Thymus (tissue), 11 donors: ENCODE measurements at regions not wholly inside any gene's neighbourhood (a gene's known extent, or its start where the extent isn't known, plus 50 kb on each side); places are given as distances from the start of the nearest gene placed in this dataset.
"Not testable (repeated sequence)": the region's sequence is repeated elsewhere in the genome, so short reads cannot be mapped to it uniquely, and the experiment has no call there.

ENCODE experiments used
- DNase-seq, 9 donors: peaks; one replicate each; pipeline ENCODE4 v3.0.0-alpha.2; 2013; ENCODE audit warnings: low spot score in 9 of 9, low read depth in 6 of 9, missing footprints in 1 of 9
- H3K27ac ChIP-seq, 2 donors: one replicate each; pipeline ENCODE4 v1.5.1; 2013; ENCODE audit warnings: control low read depth in 1 of 2, low read depth in 1 of 2, low read length in 1 of 2, mild to moderate bottlenecking in 1 of 2, moderate library complexity in 1 of 2
- H3K27me3 ChIP-seq, 2 donors: one replicate each; pipeline ENCODE4 v1.5.1; 2013; ENCODE audit warnings: low read length in 1 of 2; ENCODE audit not compliant: control insufficient read depth in 2 of 2, insufficient read depth in 1 of 2
- H3K36me3 ChIP-seq, 2 donors: one replicate each; pipeline ENCODE4 v1.5.1; 2013; ENCODE audit warnings: low read length in 1 of 2, mild to moderate bottlenecking in 1 of 2, moderate library complexity in 1 of 2; ENCODE audit not compliant: control insufficient read depth in 2 of 2, insufficient read depth in 2 of 2
- H3K4me1 ChIP-seq, 2 donors: one replicate each; pipeline ENCODE4 v1.5.1; 2013; ENCODE audit warnings: low read length in 2 of 2; ENCODE audit not compliant: control insufficient read depth in 2 of 2, insufficient read depth in 2 of 2
- H3K4me3 ChIP-seq, 2 donors: one replicate each; pipeline ENCODE4 v1.5.1; 2013; ENCODE audit warnings: low read length in 2 of 2, control low read depth in 1 of 2, mild to moderate bottlenecking in 1 of 2
- H3K9me3 ChIP-seq, 2 donors: one replicate each; pipeline ENCODE4 v1.5.1; 2013; ENCODE audit warnings: low read length in 1 of 2, mild to moderate bottlenecking in 1 of 2; ENCODE audit not compliant: control insufficient read depth in 2 of 2, insufficient read depth in 1 of 2
- WGBS: extraction: QIAGEN DNeasy Blood & Tissue Kit; methylation state at CpG from one replicate; pipeline ENCODE4 v1.1.7; 2013; 5-methylcytosine and 5-hydroxymethylcytosine counted together
- donor health status: healthy.

DNA sequence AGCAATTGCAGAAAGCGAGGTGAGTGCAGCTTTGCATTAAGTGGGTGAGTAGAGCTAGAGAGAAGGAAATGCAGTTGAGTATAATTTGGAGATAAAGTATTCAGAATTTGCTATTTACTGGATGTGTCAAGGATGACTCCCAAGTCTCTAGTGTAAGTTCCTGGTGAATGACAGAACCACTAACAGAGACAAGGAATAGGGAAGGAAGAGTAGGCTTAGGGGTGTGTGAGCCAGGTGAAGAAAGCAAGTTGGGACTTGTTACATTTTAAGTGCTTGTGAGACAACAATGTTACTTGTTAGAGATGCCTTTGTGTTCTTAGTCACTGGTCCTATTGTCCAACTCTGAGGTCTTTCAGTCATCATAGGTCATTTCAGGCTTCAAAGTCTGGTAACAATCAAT lies 70.8 kb downstream of the TBC1D26 start:
- not testable (repeated sequence) for H3K36me3 ChIP-seq
- WGBS: 85% methylated on average over 1 of the region's 1 CpG

DNA sequence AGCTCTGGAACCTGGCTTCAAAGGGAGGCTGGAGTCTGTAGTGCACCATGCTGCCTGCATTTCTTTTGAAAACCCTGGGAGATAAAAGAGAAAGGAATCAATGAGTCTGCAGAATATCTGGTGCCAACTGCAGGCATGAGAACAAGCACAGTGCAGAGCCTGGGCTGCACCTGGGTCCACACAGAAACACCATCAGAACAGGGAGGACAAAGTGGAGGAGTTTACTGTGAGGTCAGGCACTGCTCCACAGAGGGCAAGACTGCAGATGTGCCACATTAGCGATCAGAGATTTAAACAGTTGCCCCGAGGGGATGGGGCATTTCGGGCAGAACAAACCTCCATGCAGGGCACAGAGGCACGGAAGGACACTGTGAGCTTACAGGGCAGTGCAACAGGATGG lies 74.7 kb downstream of the TBC1D26 start:
- not testable (repeated sequence) for H3K4me1 ChIP-seq, H3K9me3 ChIP-seq, DNase-seq, H3K27ac ChIP-seq, H3K36me3 ChIP-seq, H3K4me3 ChIP-seq, H3K27me3 ChIP-seq
- 97% methylated on average over 3 of the region's 4 CpGs for WGBS

More for the DNA sequence above, 70.8 kb downstream of the TBC1D26 start:
- H3K9me3 ChIP-seq, H3K4me3 ChIP-seq, H3K4me1 ChIP-seq, DNase-seq, H3K27me3 ChIP-seq, H3K27ac ChIP-seq: not testable (repeated sequence)

DNA sequence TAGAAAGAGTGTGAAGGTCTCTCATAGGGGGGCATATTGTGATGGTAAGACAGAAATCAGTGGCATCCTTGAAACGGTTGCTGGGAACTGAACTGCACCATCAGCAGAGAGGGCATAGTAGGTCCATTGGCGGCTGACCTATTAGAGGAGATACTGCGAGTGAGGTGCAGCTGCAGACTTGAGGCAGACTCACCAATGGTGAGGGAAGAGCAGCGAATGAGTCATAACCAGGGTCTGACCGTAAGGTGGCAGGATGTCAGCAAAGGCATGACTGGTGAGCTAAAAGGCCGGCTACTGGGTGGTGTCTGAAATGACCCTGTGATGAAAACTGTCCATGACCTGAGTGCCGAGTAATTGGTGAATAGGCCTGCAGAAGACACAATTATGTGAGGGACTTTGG lies 81.3 kb downstream of the TBC1D26 start:
- not testable (repeated sequence) for DNase-seq, H3K9me3 ChIP-seq, H3K36me3 ChIP-seq, H3K4me3 ChIP-seq, H3K27me3 ChIP-seq, H3K27ac ChIP-seq, H3K4me1 ChIP-seq
- WGBS: 96% methylated on average over 6 of the region's 7 CpGs

GRCh38 chr17:15814003-15814402 lies 81.9 kb downstream of the TBC1D26 start:
- not testable (repeated sequence) for H3K27ac ChIP-seq, H3K27me3 ChIP-seq, H3K36me3 ChIP-seq, H3K4me3 ChIP-seq, DNase-seq, H3K9me3 ChIP-seq, H3K4me1 ChIP-seq
- 88% methylated on average over 3 of the region's 3 CpGs for WGBS

DNA sequence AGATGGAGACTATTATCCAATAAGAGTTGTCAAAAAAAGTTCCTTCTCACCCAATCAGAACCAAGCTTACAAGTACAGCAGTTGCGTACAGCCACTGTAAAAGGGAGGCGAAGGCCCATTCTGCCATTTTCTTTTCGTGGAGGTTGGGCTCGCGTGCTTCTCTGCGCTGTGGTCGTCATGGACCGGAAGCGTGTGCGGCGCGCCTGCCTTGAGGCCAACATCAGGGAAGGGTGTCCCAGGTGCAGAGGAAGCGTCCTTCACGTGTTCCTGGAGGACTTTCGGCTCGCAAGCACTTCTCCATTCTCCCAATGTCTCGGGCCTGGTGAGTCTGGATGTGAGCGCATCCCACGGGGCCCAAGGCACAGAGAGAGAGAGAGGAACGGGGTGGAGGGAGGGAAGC lies 85.8 kb downstream of the TBC1D26 start:
- not testable (repeated sequence) for H3K27ac ChIP-seq, DNase-seq, H3K27me3 ChIP-seq, H3K4me1 ChIP-seq, H3K9me3 ChIP-seq, H3K36me3 ChIP-seq, H3K4me3 ChIP-seq
- 99% methylated on average over 18 of the region's 20 CpGs for WGBS

GRCh38 chr17:15822280-15822679 lies 90.2 kb downstream of the TBC1D26 start:
- whole genome bisulfite sequencing: 91% methylated on average over 5 of the region's 5 CpGs
- H3K27ac ChIP-seq, H3K4me1 ChIP-seq, H3K27me3 ChIP-seq, H3K9me3 ChIP-seq, DNase-seq, H3K4me3 ChIP-seq, H3K36me3 ChIP-seq: not testable (repeated sequence)

GRCh38 chr17:15828727-15829314 lies 96.7 kb downstream of the TBC1D26 start:
- not testable (repeated sequence) for H3K4me3 ChIP-seq, H3K36me3 ChIP-seq, H3K4me1 ChIP-seq, H3K9me3 ChIP-seq, H3K27me3 ChIP-seq, H3K27ac ChIP-seq
- DNase-seq: peak in 8 of 9 donors; percentile 4 to 66 (median 26)
- WGBS: 29% methylated on average over 10 of the region's 10 CpGs

DNA sequence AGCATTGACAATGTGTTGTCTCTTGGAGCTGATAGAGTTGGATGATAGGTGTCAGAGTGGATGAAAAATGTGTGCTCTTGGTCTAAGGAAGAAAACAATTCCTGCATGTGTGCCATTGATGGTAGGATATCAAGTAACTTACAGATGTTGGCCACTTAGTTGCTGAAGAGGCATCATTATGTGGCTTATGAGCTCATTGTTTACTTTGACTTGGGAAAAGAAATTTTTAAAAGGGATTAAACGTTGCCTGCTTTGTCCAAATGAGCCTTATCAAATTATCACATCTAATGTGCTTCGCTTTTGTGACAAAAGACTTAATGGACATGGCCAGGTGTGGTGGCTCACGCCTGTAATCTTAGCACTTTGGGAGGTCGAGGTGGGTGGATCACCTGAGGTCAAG lies 98.1 kb downstream of the TBC1D26 start:
- 97% methylated on average over 4 of the region's 4 CpGs for WGBS
- H3K27ac ChIP-seq, H3K4me3 ChIP-seq, H3K36me3 ChIP-seq, H3K4me1 ChIP-seq, H3K9me3 ChIP-seq, H3K27me3 ChIP-seq, DNase-seq: not testable (repeated sequence)

GRCh38 chr17:15831182-15831581 lies 99.1 kb downstream of the TBC1D26 start:
- not testable (repeated sequence) for H3K4me3 ChIP-seq, H3K9me3 ChIP-seq, H3K27ac ChIP-seq, H3K36me3 ChIP-seq, H3K4me1 ChIP-seq, H3K27me3 ChIP-seq
- DNase-seq: peak in 1 of 9 donors; percentile 5
- 85% methylated on average over 6 of the region's 6 CpGs for WGBS

DNA sequence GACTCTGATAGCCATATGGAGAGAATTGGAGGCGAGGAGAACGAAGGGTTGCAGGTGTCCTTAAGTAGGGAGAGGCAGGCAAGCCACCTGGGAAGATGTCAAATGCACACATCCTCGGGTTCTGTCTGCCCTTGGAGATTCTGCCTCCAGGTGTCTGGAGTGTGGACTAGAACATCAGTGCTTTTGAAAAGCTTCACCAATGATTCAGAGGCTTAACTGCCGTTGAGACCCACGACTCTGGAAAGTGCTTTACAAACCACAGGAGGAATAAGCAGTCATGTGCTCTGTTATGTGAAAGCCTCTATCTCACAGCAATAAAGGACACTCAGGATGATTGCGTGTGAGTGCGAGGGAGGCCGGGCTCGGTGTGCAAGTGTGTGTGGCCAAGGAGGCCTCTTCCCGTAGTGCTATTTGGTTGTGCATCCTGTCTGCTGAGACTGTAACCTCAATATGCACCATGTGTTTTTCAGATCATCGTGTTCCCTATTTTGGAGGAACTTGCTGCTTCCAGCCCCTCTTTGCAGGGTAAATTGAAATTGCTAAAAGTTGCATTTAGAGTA lies 100.9 kb downstream of the TBC1D26 start:
- not testable (repeated sequence) for DNase-seq, H3K9me3 ChIP-seq, H3K4me3 ChIP-seq, H3K36me3 ChIP-seq, H3K4me1 ChIP-seq, H3K27ac ChIP-seq, H3K27me3 ChIP-seq
- WGBS: 25% methylated on average over 11 of the region's 11 CpGs
